ENCODE measurements at regions not wholly inside any gene's neighbourhood (a gene's known extent, or its start where the extent isn't known, plus 50 kb on each side); places are given as distances from the start of the nearest gene placed in this dataset.

DNA sequence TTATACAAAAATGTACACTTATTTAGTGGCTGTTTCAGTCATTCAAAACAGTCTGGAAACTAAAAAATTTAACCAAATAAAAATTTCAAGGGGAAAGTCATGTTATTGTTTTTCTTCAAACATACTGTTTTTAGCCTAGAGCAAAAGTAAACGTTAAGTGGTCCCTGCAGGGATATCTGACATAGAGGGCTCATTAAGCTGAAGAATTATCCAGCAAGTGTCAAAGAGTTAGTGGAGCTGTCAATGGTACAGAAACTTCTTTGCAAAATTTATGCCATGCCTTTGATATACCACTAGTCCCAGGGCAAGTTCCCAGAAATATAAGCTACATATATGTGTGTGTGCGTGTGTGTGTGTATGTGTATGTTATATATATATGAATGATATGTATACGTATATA is 894.2 kb downstream of the KCNJ2 start:
- TF ChIP-seq, protein P1, sequence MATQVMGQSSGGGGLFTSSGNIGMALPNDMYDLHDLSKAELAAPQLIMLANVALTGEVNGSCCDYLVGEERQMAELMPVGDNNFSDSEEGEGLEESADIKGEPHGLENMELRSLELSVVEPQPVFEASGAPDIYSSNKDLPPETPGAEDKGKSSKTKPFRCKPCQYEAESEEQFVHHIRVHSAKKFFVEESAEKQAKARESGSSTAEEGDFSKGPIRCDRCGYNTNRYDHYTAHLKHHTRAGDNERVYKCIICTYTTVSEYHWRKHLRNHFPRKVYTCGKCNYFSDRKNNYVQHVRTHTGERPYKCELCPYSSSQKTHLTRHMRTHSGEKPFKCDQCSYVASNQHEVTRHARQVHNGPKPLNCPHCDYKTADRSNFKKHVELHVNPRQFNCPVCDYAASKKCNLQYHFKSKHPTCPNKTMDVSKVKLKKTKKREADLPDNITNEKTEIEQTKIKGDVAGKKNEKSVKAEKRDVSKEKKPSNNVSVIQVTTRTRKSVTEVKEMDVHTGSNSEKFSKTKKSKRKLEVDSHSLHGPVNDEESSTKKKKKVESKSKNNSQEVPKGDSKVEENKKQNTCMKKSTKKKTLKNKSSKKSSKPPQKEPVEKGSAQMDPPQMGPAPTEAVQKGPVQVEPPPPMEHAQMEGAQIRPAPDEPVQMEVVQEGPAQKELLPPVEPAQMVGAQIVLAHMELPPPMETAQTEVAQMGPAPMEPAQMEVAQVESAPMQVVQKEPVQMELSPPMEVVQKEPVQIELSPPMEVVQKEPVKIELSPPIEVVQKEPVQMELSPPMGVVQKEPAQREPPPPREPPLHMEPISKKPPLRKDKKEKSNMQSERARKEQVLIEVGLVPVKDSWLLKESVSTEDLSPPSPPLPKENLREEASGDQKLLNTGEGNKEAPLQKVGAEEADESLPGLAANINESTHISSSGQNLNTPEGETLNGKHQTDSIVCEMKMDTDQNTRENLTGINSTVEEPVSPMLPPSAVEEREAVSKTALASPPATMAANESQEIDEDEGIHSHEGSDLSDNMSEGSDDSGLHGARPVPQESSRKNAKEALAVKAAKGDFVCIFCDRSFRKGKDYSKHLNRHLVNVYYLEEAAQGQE (IDR thresholded peaks at IDR 0.05; ENCODE audit: insufficient replicate concordance, low read depth) = no peak
- TF ChIP-seq, protein P2, sequence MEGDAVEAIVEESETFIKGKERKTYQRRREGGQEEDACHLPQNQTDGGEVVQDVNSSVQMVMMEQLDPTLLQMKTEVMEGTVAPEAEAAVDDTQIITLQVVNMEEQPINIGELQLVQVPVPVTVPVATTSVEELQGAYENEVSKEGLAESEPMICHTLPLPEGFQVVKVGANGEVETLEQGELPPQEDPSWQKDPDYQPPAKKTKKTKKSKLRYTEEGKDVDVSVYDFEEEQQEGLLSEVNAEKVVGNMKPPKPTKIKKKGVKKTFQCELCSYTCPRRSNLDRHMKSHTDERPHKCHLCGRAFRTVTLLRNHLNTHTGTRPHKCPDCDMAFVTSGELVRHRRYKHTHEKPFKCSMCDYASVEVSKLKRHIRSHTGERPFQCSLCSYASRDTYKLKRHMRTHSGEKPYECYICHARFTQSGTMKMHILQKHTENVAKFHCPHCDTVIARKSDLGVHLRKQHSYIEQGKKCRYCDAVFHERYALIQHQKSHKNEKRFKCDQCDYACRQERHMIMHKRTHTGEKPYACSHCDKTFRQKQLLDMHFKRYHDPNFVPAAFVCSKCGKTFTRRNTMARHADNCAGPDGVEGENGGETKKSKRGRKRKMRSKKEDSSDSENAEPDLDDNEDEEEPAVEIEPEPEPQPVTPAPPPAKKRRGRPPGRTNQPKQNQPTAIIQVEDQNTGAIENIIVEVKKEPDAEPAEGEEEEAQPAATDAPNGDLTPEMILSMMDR (IDR thresholded peaks at IDR 0.05; ENCODE audit: insufficient read depth, low read length) = no peak

All from HL-60 (cell line).